Activated naive CD8-positive, alpha-beta T cell (primary cell): ENCODE measurements at regions not wholly inside any gene's neighbourhood (a gene's known extent, or its start where the extent isn't known, plus 50 kb on each side); places are given as distances from the start of the nearest gene placed in this dataset.

Experiments
- H3K27ac Mint-ChIP-seq: one replicate; pipeline ENCODE4 v1.8.0; 2021; ENCODE audit warnings: mixed read lengths
- H3K27me3 Mint-ChIP-seq: one replicate; pipeline ENCODE4 v1.8.0; 2021; ENCODE audit warnings: mixed read lengths
- H3K36me3 Mint-ChIP-seq: one replicate; pipeline ENCODE4 v1.8.0; 2021; ENCODE audit warnings: mixed read lengths
- H3K4me1 Mint-ChIP-seq: one replicate; pipeline ENCODE4 v1.8.0; 2021; ENCODE audit warnings: low read depth, mixed read lengths
- H3K4me3 Mint-ChIP-seq: one replicate; pipeline ENCODE4 v1.8.0; 2021; ENCODE audit warnings: mild to moderate bottlenecking, mixed read lengths
- H3K9me3 Mint-ChIP-seq: one replicate; pipeline ENCODE4 v1.8.0; 2021; ENCODE audit warnings: low read depth, mixed read lengths

- Mint-ChIP-seq H3K36me3 (peaks cover 13% of the 10 kb centered on the region), H3K27me3 (peaks cover 3% of the 10 kb centered on the region), H3K4me3 (no peak overlapping the region), H3K27ac (no peak overlapping the region), H3K9me3 (peaks cover 17% of the 10 kb centered on the region), H3K4me1 (no peaks in the 10 kb centered on the region)
Measured at GRCh38 chr6:129778793-129779192, 68.8 kb upstream of the ARHGAP18 start.

- H3K9me3 Mint-ChIP-seq, result peaks cover 17% of the 10 kb centered on the region
- no peak overlapping the region for H3K27ac Mint-ChIP-seq
- H3K36me3 Mint-ChIP-seq, result peaks cover 13% of the 10 kb centered on the region
- H3K27me3 Mint-ChIP-seq, result peaks cover 3% of the 10 kb centered on the region
- H3K4me3 Mint-ChIP-seq, result no peak overlapping the region
- no peaks in the 10 kb centered on the region for H3K4me1 Mint-ChIP-seq
Measured at GRCh38 chr6:129777371-129777770, 67.4 kb upstream of the ARHGAP18 start.

GRCh38 chr6:129776542-129777330 is 66.8 kb upstream of the ARHGAP18 start:
- Mint-ChIP-seq H3K27ac (no peak overlapping the region), H3K36me3 (peaks cover 13% of the 10 kb centered on the region), H3K4me1 (no peaks in the 10 kb centered on the region), H3K9me3 (peaks cover 17% of the 10 kb centered on the region), H3K27me3 (peaks cover 3% of the 10 kb centered on the region), H3K4me3 (no peak overlapping the region)

GRCh38 chr6:129774697-129775447 is 64.9 kb upstream of the ARHGAP18 start:
- H3K27me3 Mint-ChIP-seq, result peaks cover 1% of the 10 kb centered on the region
- peaks cover 10% of the 10 kb centered on the region for H3K36me3 Mint-ChIP-seq
- H3K9me3 Mint-ChIP-seq, result peaks cover 16% of the 10 kb centered on the region
- H3K4me1 Mint-ChIP-seq, result no peaks in the 10 kb centered on the region
- H3K4me3 Mint-ChIP-seq, result no peak overlapping the region
- no peak overlapping the region for H3K27ac Mint-ChIP-seq

GRCh38 chr6:129773304-129773703 is 63.3 kb upstream of the ARHGAP18 start:
- Mint-ChIP-seq H3K9me3 (peaks cover 4% of the 10 kb centered on the region), H3K4me3 (no peak overlapping the region), H3K4me1 (no peaks in the 10 kb centered on the region), H3K27me3 (peaks cover 1% of the 10 kb centered on the region), H3K27ac (no peak overlapping the region), H3K36me3 (peaks cover 4% of the 10 kb centered on the region)

GRCh38 chr6:129771678-129772077 is 61.7 kb upstream of the ARHGAP18 start:
- no peaks in the 10 kb centered on the region for H3K27me3 Mint-ChIP-seq
- no peaks in the 10 kb centered on the region for H3K36me3 Mint-ChIP-seq
- H3K27ac Mint-ChIP-seq, result no peak overlapping the region
- peaks cover 5% of the 10 kb centered on the region for H3K4me1 Mint-ChIP-seq
- H3K9me3 Mint-ChIP-seq, result no peaks in the 10 kb centered on the region
- no peak overlapping the region for H3K4me3 Mint-ChIP-seq

GRCh38 chr6:129767776-129768485 is 58.0 kb upstream of the ARHGAP18 start:
- peaks cover 13% of the 10 kb centered on the region for H3K27me3 Mint-ChIP-seq

GRCh38 chr6:129766959-129767728 is 57.2 kb upstream of the ARHGAP18 start:
- Mint-ChIP-seq H3K4me1 (peaks cover 10% of the 10 kb centered on the region), H3K9me3 (no peaks in the 10 kb centered on the region), H3K27me3 (peaks cover 14% of the 10 kb centered on the region), H3K27ac (no peak overlapping the region), H3K36me3 (no peaks in the 10 kb centered on the region), H3K4me3 (peak overlapping the region; percentile 85)

More at GRCh38 chr6:129767776-129768485, 58.0 kb upstream of the ARHGAP18 start:
- H3K4me1 Mint-ChIP-seq, result peaks cover 10% of the 10 kb centered on the region
- H3K4me3 Mint-ChIP-seq, result peak overlapping the region; percentile 85
- H3K27ac Mint-ChIP-seq, result no peak overlapping the region
- H3K36me3 Mint-ChIP-seq, result no peaks in the 10 kb centered on the region
- H3K9me3 Mint-ChIP-seq, result no peaks in the 10 kb centered on the region

GRCh38 chr6:129764761-129765407 is 54.9 kb upstream of the ARHGAP18 start:
- Mint-ChIP-seq H3K27me3 (peaks cover 14% of the 10 kb centered on the region), H3K36me3 (no peaks in the 10 kb centered on the region), H3K4me1 (peaks cover 10% of the 10 kb centered on the region), H3K27ac (no peak overlapping the region), H3K9me3 (no peaks in the 10 kb centered on the region), H3K4me3 (no peak overlapping the region)

- no peak overlapping the region for H3K4me3 Mint-ChIP-seq
- H3K36me3 Mint-ChIP-seq, result no peaks in the 10 kb centered on the region
- H3K27ac Mint-ChIP-seq, result no peak overlapping the region
- no peaks in the 10 kb centered on the region for H3K4me1 Mint-ChIP-seq
- no peaks in the 10 kb centered on the region for H3K9me3 Mint-ChIP-seq
- H3K27me3 Mint-ChIP-seq, result peaks cover 15% of the 10 kb centered on the region
Measured at GRCh38 chr6:129759796-129760605, 50.0 kb upstream of the ARHGAP18 start.
